ENCODE measurements at regions not wholly inside any gene's neighbourhood (a gene's known extent, or its start where the extent isn't known, plus 50 kb on each side); places are given as distances from the start of the nearest gene placed in this dataset.

DNA sequence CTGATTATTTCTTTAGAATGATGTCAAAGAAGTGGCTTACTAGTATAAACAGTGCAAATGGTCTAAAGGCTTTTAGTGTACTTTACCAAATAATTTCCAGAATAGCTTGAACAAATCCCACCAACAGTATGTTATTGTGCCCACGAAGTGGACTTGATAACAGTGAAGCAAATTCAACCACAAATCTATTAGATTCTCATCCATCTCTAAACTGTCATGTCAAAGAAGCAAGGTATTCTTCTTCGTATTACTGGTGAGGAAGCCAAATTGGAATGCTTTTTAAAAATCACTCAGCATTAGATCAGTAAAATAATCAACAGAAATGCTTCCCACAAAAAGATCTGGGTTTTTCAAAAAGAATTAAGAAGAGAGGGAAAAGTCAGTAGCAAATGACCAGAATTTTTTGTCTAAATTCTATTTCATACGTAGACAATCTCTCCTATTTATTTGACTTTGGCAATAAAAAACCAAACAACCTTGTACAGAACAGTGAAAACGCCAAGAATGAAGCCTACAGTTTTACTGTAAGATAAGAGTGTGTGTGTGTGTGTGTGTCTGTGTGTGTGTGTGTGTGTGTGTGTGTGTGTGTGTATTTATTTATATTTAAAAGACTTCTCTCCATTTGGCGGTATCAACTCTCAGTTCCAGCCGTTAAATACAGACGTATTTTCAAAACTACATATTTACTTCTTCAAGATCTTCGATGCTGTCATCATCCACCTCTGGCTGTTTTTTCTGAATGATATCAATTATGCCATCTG, 114.6 kb downstream of the CYB561 start:
- BruUV-seq (replicated peaks): no TSS peak
- DNase-seq (ENCODE audit: extremely low read depth in 1 of 4, low spot score in 3 of 4) (no peak), ATAC-seq (no peak), FAIRE-seq (no peak)
- TF ChIP-seq NFATC3 (IDR thresholded peaks at IDR 0.05) (no peak), PYGO2 (tag; IDR thresholded peaks at IDR 0.05) (no peak), NBN (IDR thresholded peaks at IDR 0.05; ENCODE audit: low read depth) (no peak), ZNF134 (CRISPR knock-in tag; conservative IDR thresholded peaks at IDR 0.05) (no peak), CBFA2T2 (conservative IDR thresholded peaks at IDR 0.05) (no peak), ZNF354B (CRISPR knock-in tag; IDR thresholded peaks at IDR 0.05) (no peak), ZNF717 (CRISPR knock-in tag; IDR thresholded peaks at IDR 0.05) (no peak), HNRNPLL (IDR thresholded peaks at IDR 0.05; ENCODE audit: low read depth, low read length, poor library complexity, severe bottlenecking) (no peak), ZBTB7A (IDR thresholded peaks at IDR 0.05; ENCODE audit: borderline replicate concordance, control insufficient read depth, low read depth, low read length) (no peak), XRCC5 (IDR thresholded peaks at IDR 0.05; ENCODE audit: low read depth, low read length) (no peak), MCM5 (IDR thresholded peaks at IDR 0.05; ENCODE audit: low read depth) (no peak)
- TF ChIP-seq, protein P1, sequence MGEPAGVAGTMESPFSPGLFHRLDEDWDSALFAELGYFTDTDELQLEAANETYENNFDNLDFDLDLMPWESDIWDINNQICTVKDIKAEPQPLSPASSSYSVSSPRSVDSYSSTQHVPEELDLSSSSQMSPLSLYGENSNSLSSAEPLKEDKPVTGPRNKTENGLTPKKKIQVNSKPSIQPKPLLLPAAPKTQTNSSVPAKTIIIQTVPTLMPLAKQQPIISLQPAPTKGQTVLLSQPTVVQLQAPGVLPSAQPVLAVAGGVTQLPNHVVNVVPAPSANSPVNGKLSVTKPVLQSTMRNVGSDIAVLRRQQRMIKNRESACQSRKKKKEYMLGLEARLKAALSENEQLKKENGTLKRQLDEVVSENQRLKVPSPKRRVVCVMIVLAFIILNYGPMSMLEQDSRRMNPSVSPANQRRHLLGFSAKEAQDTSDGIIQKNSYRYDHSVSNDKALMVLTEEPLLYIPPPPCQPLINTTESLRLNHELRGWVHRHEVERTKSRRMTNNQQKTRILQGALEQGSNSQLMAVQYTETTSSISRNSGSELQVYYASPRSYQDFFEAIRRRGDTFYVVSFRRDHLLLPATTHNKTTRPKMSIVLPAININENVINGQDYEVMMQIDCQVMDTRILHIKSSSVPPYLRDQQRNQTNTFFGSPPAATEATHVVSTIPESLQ (CRISPR knock-in tag; IDR thresholded peaks at IDR 0.05): no peak
- TF ChIP-seq, protein P2, sequence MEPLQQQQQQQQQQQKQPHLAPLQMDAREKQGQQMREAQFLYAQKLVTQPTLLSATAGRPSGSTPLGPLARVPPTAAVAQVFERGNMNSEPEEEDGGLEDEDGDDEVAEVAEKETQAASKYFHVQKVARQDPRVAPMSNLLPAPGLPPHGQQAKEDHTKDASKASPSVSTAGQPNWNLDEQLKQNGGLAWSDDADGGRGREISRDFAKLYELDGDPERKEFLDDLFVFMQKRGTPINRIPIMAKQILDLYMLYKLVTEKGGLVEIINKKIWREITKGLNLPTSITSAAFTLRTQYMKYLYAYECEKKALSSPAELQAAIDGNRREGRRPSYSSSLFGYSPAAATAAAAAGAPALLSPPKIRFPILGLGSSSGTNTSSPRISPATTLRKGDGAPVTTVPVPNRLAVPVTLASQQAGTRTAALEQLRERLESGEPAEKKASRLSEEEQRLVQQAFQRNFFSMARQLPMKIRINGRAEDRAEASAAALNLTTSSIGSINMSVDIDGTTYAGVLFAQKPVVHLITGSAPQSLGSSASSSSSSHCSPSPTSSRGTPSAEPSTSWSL (CRISPR knock-in tag; IDR thresholded peaks at IDR 0.05; ENCODE audit: borderline replicate concordance): no peak
- 40% methylated on average over 8 of the region's 8 CpGs for WGBS (ENCODE audit: insufficient coverage, low coverage, missing lambda C conversion rate)
- H3K9ac ChIP-seq (ENCODE audit: insufficient read depth in 1 of 2, low read depth in 2 of 2, low read length in 2 of 2): no peak overlapping the region
- H3K4me2 ChIP-seq (ENCODE audit: insufficient read depth, low read length): no peak overlapping the region
- no peaks in the 10 kb centered on the region for H3K27me3 ChIP-seq (ENCODE audit: control insufficient read depth in 2 of 2, insufficient read depth in 2 of 2, low read length in 2 of 2)
- ChIA-PET POLR2A (no interaction called here), CTCF (ENCODE audit: low intra/inter-chr PET ratio) (no interaction called here)
- H3K79me2 ChIP-seq (ENCODE audit: control insufficient read depth, insufficient read depth, low read length): no peaks in the 10 kb centered on the region
- H3K4me3 ChIP-seq: no peak overlapping the region
- H4K20me1 ChIP-seq (replicated peaks; ENCODE audit: control insufficient read depth, insufficient read depth, low read length): no peaks in the 10 kb centered on the region
- no peaks in the 10 kb centered on the region for H3K9me3 ChIP-seq (replicated peaks; ENCODE audit: control insufficient read depth, insufficient read depth, low read depth, low read length)
- intact Hi-C loops (cut with micrococcal nuclease): no loop called here
- no peak overlapping the region for H3K27ac ChIP-seq (ENCODE audit: extremely low read depth, low read depth, low read length)
- H3K4me1 ChIP-seq (replicated peaks in 1 of 2; ENCODE audit: control insufficient read depth in 2 of 2, insufficient read depth in 2 of 2, low read length in 2 of 2): no peaks in the 10 kb centered on the region
- no peaks in the 10 kb centered on the region for H3K36me3 ChIP-seq (ENCODE audit: control insufficient read depth, insufficient read depth, low read length)
- H2AFZ ChIP-seq (ENCODE audit: low read depth, low read length): no peak overlapping the region
- in situ Hi-C loops (cut with MboI): no loop called here
- no peaks in the 10 kb centered on the region for H3K9me1 ChIP-seq (ENCODE audit: control insufficient read depth, insufficient read depth, low read length)
